ENCODE measurements at regions not wholly inside any gene's neighbourhood (a gene's known extent, or its start where the extent isn't known, plus 50 kb on each side); places are given as distances from the start of the nearest gene placed in this dataset.
A peak's percentile ranks its signal among the peaks of the same experiment; 100 is the strongest.
"Not testable (repeated sequence)": the region's sequence is repeated elsewhere in the genome, so short reads cannot be mapped to it uniquely, and the experiment has no call there.

GRCh38 chr5:1608336-1608735 is 84.6 kb upstream of the LPCAT1 start:
- peak; percentile 68 for ATAC-seq
- H3K4me1 ChIP-seq (ENCODE audit: control insufficient read depth, insufficient read depth, low read length); intact Hi-C loops (cut with micrococcal nuclease; ENCODE audit: unreplicated experiment); CTCF ChIA-PET; in situ Hi-C loops (cut with HindIII; ENCODE audit: low pct_unique_long_range_greater_than_20kb, low sequenced_read_pairs); BruUV-seq (replicated peaks); H3K9me3 ChIP-seq (ENCODE audit: control insufficient read depth, insufficient read depth, low read depth, low read length); POLR2A ChIA-PET; H3K36me3 ChIP-seq (ENCODE audit: control insufficient read depth, insufficient read depth, low read length); H3K27me3 ChIP-seq (ENCODE audit: control insufficient read depth, insufficient read depth, low read length); H3K27ac ChIP-seq (ENCODE audit: low read length); H3K4me3 ChIP-seq (ENCODE audit: low read depth in 2 of 2, low read length in 2 of 2): not testable (repeated sequence)
- DNase-seq (ENCODE audit: low read depth, low spot score): peak; percentile 39

- in situ Hi-C loops (cut with HindIII; ENCODE audit: low pct_unique_long_range_greater_than_20kb, low sequenced_read_pairs); DNase-seq (ENCODE audit: low read depth, low spot score); H3K4me1 ChIP-seq (ENCODE audit: control insufficient read depth, insufficient read depth, low read length); CTCF ChIA-PET; H3K27me3 ChIP-seq (ENCODE audit: control insufficient read depth, insufficient read depth, low read length); H3K27ac ChIP-seq (ENCODE audit: low read length); intact Hi-C loops (cut with micrococcal nuclease; ENCODE audit: unreplicated experiment); BruUV-seq (replicated peaks); H3K9me3 ChIP-seq (ENCODE audit: control insufficient read depth, insufficient read depth, low read depth, low read length); H3K36me3 ChIP-seq (ENCODE audit: control insufficient read depth, insufficient read depth, low read length); H3K4me3 ChIP-seq (ENCODE audit: low read depth in 2 of 2, low read length in 2 of 2); POLR2A ChIA-PET; ATAC-seq: not testable (repeated sequence)
Measured at GRCh38 chr5:1606951-1607350, 83.2 kb upstream of the LPCAT1 start.

GRCh38 chr5:1603916-1604315 is 80.2 kb upstream of the LPCAT1 start:
- BruUV-seq (replicated peaks); H3K4me3 ChIP-seq (ENCODE audit: low read depth in 2 of 2, low read length in 2 of 2); intact Hi-C loops (cut with micrococcal nuclease; ENCODE audit: unreplicated experiment); in situ Hi-C loops (cut with HindIII; ENCODE audit: low pct_unique_long_range_greater_than_20kb, low sequenced_read_pairs); ATAC-seq; H3K4me1 ChIP-seq (ENCODE audit: control insufficient read depth, insufficient read depth, low read length); H3K36me3 ChIP-seq (ENCODE audit: control insufficient read depth, insufficient read depth, low read length); DNase-seq (ENCODE audit: low read depth, low spot score); POLR2A ChIA-PET; H3K9me3 ChIP-seq (ENCODE audit: control insufficient read depth, insufficient read depth, low read depth, low read length); H3K27ac ChIP-seq (ENCODE audit: low read length); H3K27me3 ChIP-seq (ENCODE audit: control insufficient read depth, insufficient read depth, low read length): not testable (repeated sequence)
- CTCF ChIA-PET: interaction anchor here (0.7 kb wide), 1 partner anchor 68 kb away, joined by 3 read pairs; no protein-coding TSS in a partner anchor

- H3K4me1 ChIP-seq (ENCODE audit: control insufficient read depth, insufficient read depth, low read length); in situ Hi-C loops (cut with HindIII; ENCODE audit: low pct_unique_long_range_greater_than_20kb, low sequenced_read_pairs); CTCF ChIA-PET; H3K27me3 ChIP-seq (ENCODE audit: control insufficient read depth, insufficient read depth, low read length); H3K9me3 ChIP-seq (ENCODE audit: control insufficient read depth, insufficient read depth, low read depth, low read length); POLR2A ChIA-PET; DNase-seq (ENCODE audit: low read depth, low spot score); H3K4me3 ChIP-seq (ENCODE audit: low read depth in 2 of 2, low read length in 2 of 2); BruUV-seq (replicated peaks); H3K36me3 ChIP-seq (ENCODE audit: control insufficient read depth, insufficient read depth, low read length); H3K27ac ChIP-seq (ENCODE audit: low read length); intact Hi-C loops (cut with micrococcal nuclease; ENCODE audit: unreplicated experiment): not testable (repeated sequence)
- peak; percentile 55 for ATAC-seq
Measured at GRCh38 chr5:1601565-1601964, 77.8 kb upstream of the LPCAT1 start.

- H3K4me3 ChIP-seq (ENCODE audit: low read depth in 2 of 2, low read length in 2 of 2); CTCF ChIA-PET; H3K9me3 ChIP-seq (ENCODE audit: control insufficient read depth, insufficient read depth, low read depth, low read length); H3K36me3 ChIP-seq (ENCODE audit: control insufficient read depth, insufficient read depth, low read length); ATAC-seq; H3K4me1 ChIP-seq (ENCODE audit: control insufficient read depth, insufficient read depth, low read length); H3K27ac ChIP-seq (ENCODE audit: low read length); H3K27me3 ChIP-seq (ENCODE audit: control insufficient read depth, insufficient read depth, low read length); POLR2A ChIA-PET; in situ Hi-C loops (cut with HindIII; ENCODE audit: low pct_unique_long_range_greater_than_20kb, low sequenced_read_pairs): not testable (repeated sequence)
- DNase-seq (ENCODE audit: low read depth, low spot score): peak; percentile 38
- BruUV-seq (replicated peaks): TSS peak; percentile 56
- peak; percentile 61 for TF ChIP-seq CTCF (IDR thresholded peaks at IDR 0.05)
- intact Hi-C loops (cut with micrococcal nuclease; ENCODE audit: unreplicated experiment): loop anchor here (10.0 kb wide), 1 partner anchor 46 kb away; no protein-coding TSS in a partner anchor
Measured at GRCh38 chr5:1598950-1599737, 75.4 kb upstream of the LPCAT1 start.

- H3K27me3 ChIP-seq (ENCODE audit: control insufficient read depth, insufficient read depth, low read length); H3K27ac ChIP-seq (ENCODE audit: low read length); H3K9me3 ChIP-seq (ENCODE audit: control insufficient read depth, insufficient read depth, low read depth, low read length); BruUV-seq (replicated peaks); in situ Hi-C loops (cut with HindIII; ENCODE audit: low pct_unique_long_range_greater_than_20kb, low sequenced_read_pairs); H3K36me3 ChIP-seq (ENCODE audit: control insufficient read depth, insufficient read depth, low read length); DNase-seq (ENCODE audit: low read depth, low spot score); CTCF ChIA-PET; ATAC-seq; H3K4me1 ChIP-seq (ENCODE audit: control insufficient read depth, insufficient read depth, low read length); POLR2A ChIA-PET: not testable (repeated sequence)
- H3K4me3 ChIP-seq (ENCODE audit: low read depth in 2 of 2, low read length in 2 of 2): peak overlapping the region; percentile 9 to 43; a peak in 2 of 4 replicates
- intact Hi-C loops (cut with micrococcal nuclease; ENCODE audit: unreplicated experiment): loop anchor here (10.0 kb wide), 1 partner anchor 48 kb away; no protein-coding TSS in a partner anchor
Measured at GRCh38 chr5:1597093-1597473, 73.3 kb upstream of the LPCAT1 start.

- CTCF ChIA-PET: not testable (repeated sequence)
- intact Hi-C loops (cut with micrococcal nuclease; ENCODE audit: unreplicated experiment): loop anchor here (10.0 kb wide), 1 partner anchor 48 kb away; no protein-coding TSS in a partner anchor
Measured at GRCh38 chr5:1596462-1597092, 72.8 kb upstream of the LPCAT1 start.

More at GRCh38 chr5:1596462-1597092, 72.8 kb upstream of the LPCAT1 start:
- DNase-seq (ENCODE audit: low read depth, low spot score); BruUV-seq (replicated peaks); H3K4me3 ChIP-seq (ENCODE audit: low read depth in 2 of 2, low read length in 2 of 2); in situ Hi-C loops (cut with HindIII; ENCODE audit: low pct_unique_long_range_greater_than_20kb, low sequenced_read_pairs); POLR2A ChIA-PET; H3K4me1 ChIP-seq (ENCODE audit: control insufficient read depth, insufficient read depth, low read length); ATAC-seq; H3K9me3 ChIP-seq (ENCODE audit: control insufficient read depth, insufficient read depth, low read depth, low read length); H3K36me3 ChIP-seq (ENCODE audit: control insufficient read depth, insufficient read depth, low read length); H3K27me3 ChIP-seq (ENCODE audit: control insufficient read depth, insufficient read depth, low read length); H3K27ac ChIP-seq (ENCODE audit: low read length): not testable (repeated sequence)

Data from Panc1 (cell line).